NCI-H2029 treated with DMSO at 0.1 percent for 48 hours (cell line): ENCODE measurements at regions not wholly inside any gene's neighbourhood (a gene's known extent, or its start where the extent isn't known, plus 50 kb on each side); places are given as distances from the start of the nearest gene placed in this dataset.

Experiments
- DNase-seq: peaks from one replicate; lab custom pipeline; 2025; lab: John Stamatoyannopoulos, UW

- DNase-seq, result no peak
These were observed 50.1 kb upstream of the ASAP2 start for GRCh38 chr2:9156483-9156882.

- DNase-seq, result no peak
These were observed 52.6 kb upstream of the ASAP2 start for GRCh38 chr2:9154061-9154460.

GRCh38 chr2:9153643-9153980, 53.0 kb upstream of the ASAP2 start:
- no peak for DNase-seq

GRCh38 chr2:9152975-9153642, 53.5 kb upstream of the ASAP2 start:
- DNase-seq, result no peak

- no peak for DNase-seq
These were observed 55.7 kb upstream of the ASAP2 start for GRCh38 chr2:9150906-9151305.

GRCh38 chr2:9150568-9150900, 56.1 kb upstream of the ASAP2 start:
- no peak for DNase-seq

GRCh38 chr2:9149726-9150567, 56.7 kb upstream of the ASAP2 start:
- no peak for DNase-seq

GRCh38 chr2:9149388-9149660, 57.3 kb upstream of the ASAP2 start:
- DNase-seq, result no peak

- DNase-seq, result no peak
These were observed 60.0 kb upstream of the ASAP2 start for GRCh38 chr2:9146646-9147045.

- DNase-seq, result no peak
These were observed 60.7 kb upstream of the ASAP2 start for GRCh38 chr2:9145752-9146430.

GRCh38 chr2:9145109-9145751, 61.4 kb upstream of the ASAP2 start:
- no peak for DNase-seq

GRCh38 chr2:9144617-9145016, 62.0 kb upstream of the ASAP2 start:
- no peak for DNase-seq

GRCh38 chr2:9144046-9144445, 62.6 kb upstream of the ASAP2 start:
- DNase-seq, result no peak

- no peak for DNase-seq
These were observed 63.3 kb upstream of the ASAP2 start for GRCh38 chr2:9143264-9143815.

- no peak for DNase-seq
These were observed 63.9 kb upstream of the ASAP2 start for GRCh38 chr2:9142551-9143263.

GRCh38 chr2:9141706-9142460, 64.7 kb upstream of the ASAP2 start:
- no peak for DNase-seq

GRCh38 chr2:9141091-9141667, 65.4 kb upstream of the ASAP2 start:
- DNase-seq, result no peak

- no peak for DNase-seq
These were observed 66.0 kb upstream of the ASAP2 start for GRCh38 chr2:9140645-9141044.

- peak; percentile 24 for DNase-seq
These were observed 66.8 kb upstream of the ASAP2 start for GRCh38 chr2:9139491-9140443.
